ENCODE measurements at regions not wholly inside any gene's neighbourhood (a gene's known extent, or its start where the extent isn't known, plus 50 kb on each side); places are given as distances from the start of the nearest gene placed in this dataset.
"Not testable (repeated sequence)": the region's sequence is repeated elsewhere in the genome, so short reads cannot be mapped to it uniquely, and the experiment has no call there.

DNA sequence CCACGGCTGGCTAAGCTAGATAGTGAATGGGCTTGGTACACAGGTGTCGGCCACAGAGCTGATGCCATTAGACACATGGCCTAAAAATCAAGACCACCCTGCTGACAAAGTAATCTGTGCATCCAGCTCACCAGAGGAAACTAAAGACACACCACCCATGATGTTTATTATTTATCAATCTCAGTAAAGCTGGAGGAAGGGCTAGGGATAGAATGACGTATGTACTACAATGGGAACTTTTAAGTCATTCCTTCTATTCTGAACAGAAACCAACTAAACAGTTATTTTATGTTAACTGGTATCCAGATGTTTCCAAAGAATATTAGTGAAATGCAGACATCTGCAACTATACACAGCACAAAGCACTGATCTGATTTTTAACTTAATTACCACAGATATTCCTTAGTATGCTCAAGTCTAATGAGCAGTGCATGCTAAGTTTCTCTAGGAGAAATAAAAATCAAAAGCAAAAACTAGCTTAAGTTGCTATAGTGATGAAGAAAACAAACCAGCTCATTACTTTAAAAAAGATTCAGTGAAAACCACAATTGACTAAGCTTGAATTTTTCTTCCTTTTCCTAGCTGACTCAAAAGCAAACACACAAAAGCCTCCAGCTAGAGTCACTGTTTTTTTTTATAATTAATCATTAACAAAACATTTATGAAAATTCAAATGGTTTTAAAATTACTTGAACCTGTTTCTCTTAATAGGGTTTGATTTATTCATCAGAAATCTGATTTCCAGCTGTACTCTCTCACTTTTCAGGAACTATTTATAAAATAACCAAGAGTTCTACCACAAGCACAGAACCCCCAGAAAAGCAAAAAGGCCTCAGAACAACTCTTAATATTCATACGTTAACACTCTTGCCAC lies 129.0 kb upstream of the PTPN20 start:
- not testable (repeated sequence) for H3K27ac ChIP-seq (ENCODE audit: low read length); H3K9me3 ChIP-seq (ENCODE audit: control insufficient read depth in 1 of 2, low read length in 2 of 2); H3K4me1 ChIP-seq (ENCODE audit: control insufficient read depth in 1 of 2, insufficient read depth in 2 of 2, low read length in 2 of 2); H3K27me3 ChIP-seq (ENCODE audit: low read depth, low read length); H3K4me3 ChIP-seq (ENCODE audit: low read depth in 1 of 2, low read length in 2 of 2); H3K36me3 ChIP-seq (ENCODE audit: control insufficient read depth in 1 of 2, insufficient read depth in 2 of 2, low read length in 2 of 2)

DNA sequence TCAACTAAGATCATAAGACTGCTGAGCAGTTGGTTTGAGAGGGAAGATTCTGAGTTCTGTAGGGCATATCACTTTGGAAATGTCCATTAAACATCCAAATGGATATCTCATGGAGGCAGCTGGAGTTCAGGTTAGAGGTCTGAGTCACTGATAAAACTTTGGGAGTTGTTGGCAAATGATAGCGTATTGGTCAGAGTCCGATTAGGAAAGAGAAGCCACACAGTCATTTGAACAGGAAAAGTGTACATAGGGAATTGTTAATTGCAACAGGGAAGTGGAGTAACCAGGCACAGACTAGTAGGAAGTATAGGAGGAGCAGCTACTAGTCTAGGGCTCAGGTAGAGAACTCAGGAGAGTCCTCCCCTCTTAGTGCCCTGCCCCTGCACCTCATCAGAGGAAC lies 126.6 kb upstream of the PTPN20 start:
- not testable (repeated sequence) for H3K27me3 ChIP-seq (ENCODE audit: low read depth, low read length); H3K4me3 ChIP-seq (ENCODE audit: low read depth in 1 of 2, low read length in 2 of 2); H3K36me3 ChIP-seq (ENCODE audit: control insufficient read depth in 1 of 2, insufficient read depth in 2 of 2, low read length in 2 of 2); H3K9me3 ChIP-seq (ENCODE audit: control insufficient read depth in 1 of 2, low read length in 2 of 2); H3K4me1 ChIP-seq (ENCODE audit: control insufficient read depth in 1 of 2, insufficient read depth in 2 of 2, low read length in 2 of 2); H3K27ac ChIP-seq (ENCODE audit: low read length)

DNA sequence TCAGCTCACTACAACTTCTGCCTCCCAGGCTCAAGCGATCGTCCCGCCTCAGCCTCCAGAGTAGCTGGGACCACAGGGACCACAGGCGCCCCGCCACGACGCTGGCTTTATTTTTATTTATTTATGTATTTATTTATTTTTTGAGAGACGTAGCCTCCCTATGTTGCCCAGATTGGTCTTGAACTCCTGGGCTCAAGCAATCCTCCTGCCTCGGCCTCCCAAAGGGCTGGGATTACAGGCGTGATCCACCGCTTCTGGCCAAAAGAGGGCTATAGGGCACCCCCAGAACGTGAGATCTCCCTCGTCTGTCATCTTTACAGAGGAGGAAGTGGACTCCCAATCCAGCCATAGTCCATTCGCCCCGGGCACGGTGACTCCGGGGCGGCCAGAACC lies 125.1 kb upstream of the PTPN20 start:
- not testable (repeated sequence) for H3K36me3 ChIP-seq (ENCODE audit: control insufficient read depth in 1 of 2, insufficient read depth in 2 of 2, low read length in 2 of 2); H3K27me3 ChIP-seq (ENCODE audit: low read depth, low read length); H3K27ac ChIP-seq (ENCODE audit: low read length); H3K4me1 ChIP-seq (ENCODE audit: control insufficient read depth in 1 of 2, insufficient read depth in 2 of 2, low read length in 2 of 2); H3K9me3 ChIP-seq (ENCODE audit: control insufficient read depth in 1 of 2, low read length in 2 of 2)
- peak overlapping the region in 1 of 2 donors; percentile 72 for H3K4me3 ChIP-seq (ENCODE audit: low read depth in 1 of 2, low read length in 2 of 2)

DNA sequence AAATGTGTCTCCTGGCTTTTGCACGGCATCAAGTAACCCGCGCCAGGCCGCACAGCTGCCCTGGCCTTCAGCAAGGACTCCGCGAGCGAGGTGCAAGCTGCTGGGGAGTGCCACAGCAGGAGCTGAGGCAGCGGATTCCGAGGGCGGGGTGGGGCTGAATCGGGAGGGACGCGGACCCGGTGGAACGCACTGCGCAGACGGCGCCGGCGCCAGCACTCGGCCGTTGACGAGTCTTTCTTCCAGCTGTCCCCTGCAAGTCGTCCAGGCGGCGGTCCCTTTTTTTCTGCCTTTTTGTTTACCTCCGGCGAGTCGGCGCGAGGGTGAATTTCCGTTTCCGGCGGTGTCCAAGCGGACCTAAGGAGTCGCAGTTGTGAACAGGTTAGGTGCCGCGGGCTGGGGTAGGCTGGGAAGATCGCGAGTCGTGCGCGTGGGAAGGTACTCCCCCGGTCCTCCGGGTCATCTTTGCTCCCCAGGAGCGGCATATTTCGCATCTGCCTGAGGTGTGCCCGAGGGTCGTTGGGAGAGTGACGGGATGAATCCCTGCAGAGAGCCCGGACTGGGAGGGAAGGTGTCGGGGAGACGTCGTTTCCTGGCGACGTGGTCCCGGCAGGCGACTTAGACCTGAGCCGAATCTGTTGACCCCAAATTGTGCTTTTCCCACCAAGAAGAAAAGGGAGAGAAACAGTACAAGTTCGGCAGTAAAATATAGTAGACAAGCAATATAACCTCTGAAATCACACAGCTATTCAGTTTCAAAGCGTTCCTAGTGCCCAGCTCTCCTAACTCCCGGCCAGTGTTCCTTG lies 124.5 kb upstream of the PTPN20 start:
- peak overlapping the region; percentile 23 for H3K27ac ChIP-seq (ENCODE audit: low read length)
- H3K27me3 ChIP-seq (ENCODE audit: low read depth, low read length); H3K9me3 ChIP-seq (ENCODE audit: control insufficient read depth in 1 of 2, low read length in 2 of 2); H3K4me1 ChIP-seq (ENCODE audit: control insufficient read depth in 1 of 2, insufficient read depth in 2 of 2, low read length in 2 of 2); H3K36me3 ChIP-seq (ENCODE audit: control insufficient read depth in 1 of 2, insufficient read depth in 2 of 2, low read length in 2 of 2): not testable (repeated sequence)
- peak overlapping the region; percentile 53 to 72 for H3K4me3 ChIP-seq (ENCODE audit: low read depth in 1 of 2, low read length in 2 of 2)

DNA sequence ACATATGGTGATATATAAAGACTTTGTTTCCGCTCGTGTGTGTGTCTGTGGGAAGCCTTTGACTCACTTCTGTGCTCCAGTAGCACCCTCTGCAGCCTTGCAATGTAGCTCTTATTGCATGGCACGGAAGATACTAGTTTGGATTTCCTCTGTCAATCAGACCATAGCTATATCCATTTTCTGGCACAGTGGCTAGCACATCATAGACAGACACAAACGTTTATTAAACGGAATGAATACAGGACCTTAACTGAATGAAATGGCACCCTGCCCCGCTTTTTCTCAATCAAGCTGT lies 124.0 kb upstream of the PTPN20 start:
- H3K27ac ChIP-seq (ENCODE audit: low read length), result peak overlapping the region; percentile 23
- H3K9me3 ChIP-seq (ENCODE audit: control insufficient read depth in 1 of 2, low read length in 2 of 2), result no peaks in the 10 kb centered on the region
- no peaks in the 10 kb centered on the region for H3K36me3 ChIP-seq (ENCODE audit: control insufficient read depth in 1 of 2, insufficient read depth in 2 of 2, low read length in 2 of 2)
- peaks cover 0 to 2% of the 10 kb centered on the region in 2 donors for H3K4me1 ChIP-seq (ENCODE audit: control insufficient read depth in 1 of 2, insufficient read depth in 2 of 2, low read length in 2 of 2)
- H3K4me3 ChIP-seq (ENCODE audit: low read depth in 1 of 2, low read length in 2 of 2), result peak overlapping the region; percentile 53 to 72
- H3K27me3 ChIP-seq (ENCODE audit: low read depth, low read length), result no peaks in the 10 kb centered on the region

DNA sequence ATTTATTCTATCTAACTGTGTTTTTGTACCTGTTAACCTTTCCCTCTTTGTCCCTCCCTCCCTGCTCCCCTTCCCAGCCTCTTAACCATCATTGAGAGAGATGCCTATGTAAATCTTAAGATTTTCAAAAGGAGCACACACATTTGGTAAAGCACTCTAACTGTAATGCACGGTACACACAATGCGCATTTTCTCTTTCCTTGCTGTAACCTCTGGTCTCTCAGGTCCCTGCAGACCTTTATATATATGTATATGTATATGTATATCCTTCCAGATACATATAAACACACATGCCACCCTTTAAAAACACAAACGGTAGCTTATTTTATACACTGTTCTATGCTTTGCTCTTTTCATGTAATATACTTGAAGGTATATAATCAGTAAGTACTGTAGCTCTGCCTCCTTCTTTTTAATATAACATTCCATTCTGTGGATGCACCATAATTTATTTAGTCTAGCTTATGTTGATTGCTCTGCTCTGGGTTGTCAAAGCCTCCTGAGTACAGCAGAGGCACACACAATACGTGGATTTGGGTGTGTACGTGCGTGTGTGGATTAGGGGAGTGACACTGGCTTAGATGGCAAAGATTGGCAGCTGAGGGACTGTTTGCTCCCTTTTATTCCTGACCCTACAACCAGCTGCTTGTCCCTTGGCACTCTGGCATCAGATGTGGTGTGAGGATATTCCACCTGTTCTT lies 118.4 kb upstream of the PTPN20 start:
- not testable (repeated sequence) for H3K36me3 ChIP-seq (ENCODE audit: control insufficient read depth in 1 of 2, insufficient read depth in 2 of 2, low read length in 2 of 2); H3K4me3 ChIP-seq (ENCODE audit: low read depth in 1 of 2, low read length in 2 of 2); H3K27me3 ChIP-seq (ENCODE audit: low read depth, low read length); H3K4me1 ChIP-seq (ENCODE audit: control insufficient read depth in 1 of 2, insufficient read depth in 2 of 2, low read length in 2 of 2); H3K9me3 ChIP-seq (ENCODE audit: control insufficient read depth in 1 of 2, low read length in 2 of 2); H3K27ac ChIP-seq (ENCODE audit: low read length)

DNA sequence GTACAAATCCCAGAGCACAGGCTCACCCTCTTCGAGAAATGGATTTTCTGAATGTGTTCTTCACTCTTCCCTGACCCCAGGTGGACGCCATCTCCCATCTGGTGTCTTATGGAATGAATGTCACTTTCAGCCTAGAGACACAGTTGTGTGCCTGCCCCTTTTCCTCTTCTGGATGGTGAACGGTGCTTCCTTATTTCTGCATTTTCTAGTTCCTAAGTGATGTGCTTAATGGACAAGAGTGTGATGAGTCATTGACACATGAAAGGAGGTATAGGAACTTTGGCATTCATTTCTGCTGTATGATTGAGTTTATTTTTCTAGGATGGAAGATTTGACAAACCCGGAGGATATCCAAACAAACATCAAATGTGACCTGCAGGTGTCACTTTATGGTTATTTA lies 114.9 kb upstream of the PTPN20 start:
- H3K27ac ChIP-seq (ENCODE audit: low read length); H3K36me3 ChIP-seq (ENCODE audit: control insufficient read depth in 1 of 2, insufficient read depth in 2 of 2, low read length in 2 of 2); H3K4me3 ChIP-seq (ENCODE audit: low read depth in 1 of 2, low read length in 2 of 2); H3K4me1 ChIP-seq (ENCODE audit: control insufficient read depth in 1 of 2, insufficient read depth in 2 of 2, low read length in 2 of 2); H3K9me3 ChIP-seq (ENCODE audit: control insufficient read depth in 1 of 2, low read length in 2 of 2); H3K27me3 ChIP-seq (ENCODE audit: low read depth, low read length): not testable (repeated sequence)

DNA sequence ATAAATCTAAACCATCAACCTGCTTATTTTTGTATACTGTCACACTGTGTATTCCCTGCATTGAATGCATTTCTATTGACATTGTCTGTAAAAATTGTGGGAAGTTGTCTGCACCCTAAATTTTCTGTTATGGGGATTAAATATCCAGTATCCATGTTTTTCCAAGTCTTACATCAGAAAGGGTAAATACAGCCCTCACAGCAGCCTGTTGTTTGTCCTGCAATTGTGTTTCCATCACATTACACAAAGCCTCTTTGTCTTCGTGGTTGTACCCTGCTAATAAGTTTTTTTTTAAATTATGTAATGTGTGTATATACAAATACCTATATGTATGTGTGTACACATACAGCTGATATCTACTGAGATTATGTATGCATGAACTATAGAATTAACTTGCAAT lies 109.2 kb upstream of the PTPN20 start:
- H3K4me3 ChIP-seq (ENCODE audit: low read depth in 1 of 2, low read length in 2 of 2); H3K27ac ChIP-seq (ENCODE audit: low read length); H3K36me3 ChIP-seq (ENCODE audit: control insufficient read depth in 1 of 2, insufficient read depth in 2 of 2, low read length in 2 of 2); H3K4me1 ChIP-seq (ENCODE audit: control insufficient read depth in 1 of 2, insufficient read depth in 2 of 2, low read length in 2 of 2); H3K27me3 ChIP-seq (ENCODE audit: low read depth, low read length); H3K9me3 ChIP-seq (ENCODE audit: control insufficient read depth in 1 of 2, low read length in 2 of 2): not testable (repeated sequence)

DNA sequence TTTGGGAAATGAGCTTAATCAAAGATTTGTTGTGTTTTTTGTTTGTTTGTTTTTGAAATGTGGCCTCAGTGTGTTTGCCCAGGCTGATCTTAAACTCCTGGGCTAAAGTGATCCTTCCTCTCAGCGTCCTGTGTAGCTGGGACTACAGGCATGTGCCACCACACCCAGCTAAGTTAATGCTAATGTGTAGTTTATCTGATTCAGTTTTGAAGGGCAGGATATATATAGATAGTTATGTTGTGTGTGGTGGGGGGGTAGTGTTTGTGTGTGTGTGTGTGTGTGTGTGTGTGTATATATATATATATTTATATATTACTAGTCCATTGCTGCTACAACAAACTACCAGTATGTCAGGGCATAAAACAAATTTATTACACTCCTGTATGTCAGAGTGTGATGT lies 108.1 kb upstream of the PTPN20 start:
- H3K4me3 ChIP-seq (ENCODE audit: low read depth in 1 of 2, low read length in 2 of 2); H3K9me3 ChIP-seq (ENCODE audit: control insufficient read depth in 1 of 2, low read length in 2 of 2); H3K27ac ChIP-seq (ENCODE audit: low read length); H3K4me1 ChIP-seq (ENCODE audit: control insufficient read depth in 1 of 2, insufficient read depth in 2 of 2, low read length in 2 of 2); H3K27me3 ChIP-seq (ENCODE audit: low read depth, low read length); H3K36me3 ChIP-seq (ENCODE audit: control insufficient read depth in 1 of 2, insufficient read depth in 2 of 2, low read length in 2 of 2): not testable (repeated sequence)

DNA sequence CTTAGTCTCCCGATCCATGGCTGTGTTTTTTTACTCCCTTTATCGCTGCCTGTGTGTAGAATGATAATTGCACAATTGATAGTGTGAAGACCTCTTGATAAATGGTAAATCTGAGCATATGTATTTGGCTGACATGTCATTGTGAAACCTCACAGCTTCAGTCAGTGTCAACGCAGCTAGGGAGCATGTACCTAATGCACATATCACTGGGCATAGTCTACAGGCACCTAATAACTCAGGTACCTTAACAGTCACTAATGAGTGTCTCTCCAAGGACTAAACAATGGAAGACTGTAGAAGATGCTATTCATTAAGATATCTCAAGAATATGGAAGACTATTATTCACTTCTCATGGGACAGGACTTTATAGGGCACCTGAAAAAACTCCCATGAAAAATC lies 101.0 kb upstream of the PTPN20 start:
- H3K36me3 ChIP-seq (ENCODE audit: control insufficient read depth in 1 of 2, insufficient read depth in 2 of 2, low read length in 2 of 2); H3K4me1 ChIP-seq (ENCODE audit: control insufficient read depth in 1 of 2, insufficient read depth in 2 of 2, low read length in 2 of 2); H3K27me3 ChIP-seq (ENCODE audit: low read depth, low read length); H3K4me3 ChIP-seq (ENCODE audit: low read depth in 1 of 2, low read length in 2 of 2); H3K27ac ChIP-seq (ENCODE audit: low read length); H3K9me3 ChIP-seq (ENCODE audit: control insufficient read depth in 1 of 2, low read length in 2 of 2): not testable (repeated sequence)

DNA sequence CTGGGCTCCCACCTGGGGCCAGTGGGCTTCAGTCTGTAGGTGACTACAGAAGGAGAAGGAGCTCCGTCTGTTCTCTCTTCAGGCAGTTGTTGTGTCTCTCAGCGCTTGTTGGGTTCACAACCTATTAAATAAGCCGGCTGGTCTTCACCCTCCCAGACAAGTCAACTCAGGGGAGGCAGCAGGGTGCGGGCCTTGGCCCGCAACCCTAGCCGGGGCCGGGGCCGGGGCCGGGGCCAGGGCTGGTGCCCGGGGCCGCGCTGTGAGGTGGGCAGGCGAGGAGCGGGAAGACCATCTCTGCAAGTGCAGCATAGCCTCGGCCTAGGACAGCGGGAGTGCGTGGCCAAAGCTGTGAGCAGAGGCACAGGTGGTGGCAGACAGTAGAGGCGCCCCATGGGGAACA lies 95.1 kb upstream of the PTPN20 start:
- not testable (repeated sequence) for H3K4me1 ChIP-seq (ENCODE audit: control insufficient read depth in 1 of 2, insufficient read depth in 2 of 2, low read length in 2 of 2); H3K27me3 ChIP-seq (ENCODE audit: low read depth, low read length); H3K27ac ChIP-seq (ENCODE audit: low read length); H3K9me3 ChIP-seq (ENCODE audit: control insufficient read depth in 1 of 2, low read length in 2 of 2); H3K4me3 ChIP-seq (ENCODE audit: low read depth in 1 of 2, low read length in 2 of 2); H3K36me3 ChIP-seq (ENCODE audit: control insufficient read depth in 1 of 2, insufficient read depth in 2 of 2, low read length in 2 of 2)
